GM21737 (cell line): ENCODE measurements at regions not wholly inside any gene's neighbourhood (a gene's known extent, or its start where the extent isn't known, plus 50 kb on each side); places are given as distances from the start of the nearest gene placed in this dataset.

Experiments used
- ATAC-seq: cut with Tn5 transposase; IDR thresholded peaks from one replicate; pipeline ENCODE4 v1.9.1; 2021; ENCODE audit warnings: mild to moderate bottlenecking, moderate library complexity; ENCODE audit not compliant: unreplicated experiment

DNA sequence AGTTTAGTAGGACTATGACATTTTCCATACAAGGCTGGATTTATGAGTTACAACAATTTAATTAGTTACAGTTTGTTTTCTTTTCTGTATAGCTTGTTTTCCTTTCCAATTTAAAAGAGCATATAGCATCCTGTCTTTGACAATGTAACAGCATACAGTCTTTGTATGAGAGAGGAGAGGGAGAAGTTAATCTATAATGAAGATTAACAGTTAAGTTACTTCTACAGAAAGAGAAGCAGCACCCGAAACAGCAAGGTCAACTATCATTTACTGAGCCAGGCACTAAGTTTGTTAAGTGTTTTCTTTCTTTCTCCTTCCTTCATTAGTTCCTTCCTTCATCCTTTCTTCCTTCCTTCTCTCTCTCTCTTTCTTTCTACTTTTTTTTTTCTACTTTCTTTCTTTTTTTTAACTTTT lies 52.3 kb upstream of the RAB4A start:
- ATAC-seq: no peak

- no peak for ATAC-seq
These were observed 50.6 kb upstream of the RAB4A start for GRCh38 chr1:229220163-229220846.

DNA sequence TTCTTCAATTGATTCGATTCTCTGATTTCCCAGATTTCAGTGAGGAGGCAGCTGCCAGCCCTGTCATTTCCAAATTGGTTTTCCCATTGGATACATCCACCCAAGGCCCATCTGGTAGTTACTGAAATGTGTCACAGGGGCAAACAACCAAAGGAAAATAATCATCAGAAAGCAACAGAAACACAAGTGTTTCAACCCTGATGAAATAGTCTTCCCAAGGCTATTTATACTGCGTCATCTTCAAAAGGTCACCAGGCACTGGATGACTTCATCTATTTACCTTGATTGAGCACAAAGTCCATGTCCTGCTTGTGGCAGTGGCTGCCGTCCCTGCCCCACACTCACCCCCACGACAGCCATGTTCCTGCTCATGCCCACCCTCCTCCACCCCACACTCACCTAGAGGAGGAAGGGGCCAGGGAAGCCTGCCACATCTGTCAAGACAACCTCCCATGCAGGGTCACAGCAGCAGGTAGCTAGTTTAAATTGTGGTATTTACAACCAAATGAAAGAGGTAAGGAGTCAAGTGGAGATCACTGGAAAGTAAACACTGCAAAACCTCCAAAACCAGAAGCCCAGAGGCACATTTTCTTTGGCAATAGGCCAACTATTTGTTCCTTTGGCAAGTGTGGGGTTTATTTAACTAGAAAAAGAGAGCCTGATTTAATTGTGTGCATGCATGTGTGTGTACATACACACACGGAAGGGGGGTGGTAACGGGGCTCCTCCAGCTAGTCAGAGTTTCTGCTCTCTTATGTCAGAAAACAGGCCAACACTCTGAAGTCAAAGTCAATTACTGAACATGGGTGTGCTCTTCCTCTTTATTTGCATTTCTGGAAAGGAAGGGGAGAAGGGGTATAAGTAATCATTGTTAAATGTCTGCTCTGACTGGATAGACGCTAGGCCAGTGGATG lies 49.5 kb upstream of the RAB4A start:
- ATAC-seq: no peak
